IMR-90 (cell line): ENCODE measurements at regions not wholly inside any gene's neighbourhood (a gene's known extent, or its start where the extent isn't known, plus 50 kb on each side); places are given as distances from the start of the nearest gene placed in this dataset.

ENCODE experiments used
- ATAC-seq: fragments of 200-7000 bp; cut with Tn5 transposase; 2 replicates; pipeline ENCODE4 v1.9.1; 2020; ENCODE audit warnings: low read depth, mild to moderate bottlenecking, moderate library complexity
- BruUV-seq: library from RNA; stranded (reverse); fragments of 400-500 nt; replicated peaks from 2 replicates; lab custom pipeline; 2021; lab: Mats Ljungman, UMichigan
- CTCF ChIA-PET: fragments of 300-600 bp; formaldehyde crosslinking; extraction: SDS; loops from one replicate; lab custom pipeline; 2021; ENCODE audit warnings: antibody characterized with exemption; lab: Yijun Ruan, JAX
- POLR2A ChIA-PET: fragments of 300-600 bp; sonication (Branson Sonifier 250); formaldehyde crosslinking; loops from one replicate; lab custom pipeline; 2022; ENCODE audit warnings: antibody characterized with exemption; ENCODE audit not compliant: unreplicated experiment; lab: Charles Lee
- DNase-seq: peaks from one replicate; pipeline ENCODE4 v3.0.0; 2013
- H2AFZ ChIP-seq: replicated peaks from 2 replicates; pipeline ENCODE3; 2013; ENCODE audit warnings: low read length, mild to moderate bottlenecking; ENCODE audit not compliant: poor library complexity
- H2AK5ac ChIP-seq: 2 replicates; pipeline ENCODE4 v1.6.1; 2013; ENCODE audit warnings: low read depth, low read length, inconsistent platforms
- H2AK9ac ChIP-seq: replicated peaks from 2 replicates; pipeline ENCODE3; 2013; ENCODE audit warnings: mild to moderate bottlenecking, low read depth, low read length, moderate library complexity; ENCODE audit not compliant: poor library complexity
- H2BK120ac ChIP-seq: 2 replicates; pipeline ENCODE4 v1.6.1; 2013; ENCODE audit warnings: low read depth, low read length, inconsistent platforms
- H2BK15ac ChIP-seq: 3 replicates; pipeline ENCODE4 v1.6.1; 2013; ENCODE audit warnings: low read depth, low read length, inconsistent platforms
- H2BK20ac ChIP-seq: 2 replicates; pipeline ENCODE4 v1.6.1; 2013; ENCODE audit warnings: low read depth, mild to moderate bottlenecking, inconsistent platforms, low read length, moderate library complexity
- H2BK5ac ChIP-seq: 2 replicates; pipeline ENCODE4 v1.6.1; 2013; ENCODE audit warnings: mild to moderate bottlenecking, low read depth, low read length, inconsistent platforms; ENCODE audit not compliant: poor library complexity, severe bottlenecking
- H3K14ac ChIP-seq: replicated peaks from 2 replicates; pipeline ENCODE4 v1.6.1; 2013; ENCODE audit warnings: low read depth, low read length, inconsistent platforms
- H3K18ac ChIP-seq: 2 replicates; pipeline ENCODE4 v1.6.1; 2013; ENCODE audit warnings: low read depth, low read length, control low read depth
- H3K23ac ChIP-seq: 2 replicates; pipeline ENCODE4 v1.6.1; 2013; ENCODE audit warnings: low read depth, low read length, inconsistent platforms
- H3K27ac ChIP-seq: 2 replicates; pipeline ENCODE4 v1.5.1; 2013; ENCODE audit warnings: mild to moderate bottlenecking, control low read depth, low read length; ENCODE audit not compliant: insufficient read depth
- H3K27me3 ChIP-seq: 2 replicates; pipeline ENCODE4 v1.6.1; 2013; ENCODE audit warnings: low read length; ENCODE audit not compliant: control insufficient read depth, insufficient read depth
- H3K36me3 ChIP-seq: 2 replicates; pipeline ENCODE4 v1.6.1; 2013; ENCODE audit warnings: low read length, mixed read lengths; ENCODE audit not compliant: control insufficient read depth, insufficient read depth
- H3K4ac ChIP-seq: 2 replicates; pipeline ENCODE4 v1.6.1; 2013; ENCODE audit warnings: low read depth, low read length, inconsistent platforms
- H3K4me1 ChIP-seq: 2 replicates; pipeline ENCODE4 v1.6.1; 2013; ENCODE audit warnings: low read length, mixed read lengths; ENCODE audit not compliant: control insufficient read depth, insufficient read depth
- H3K4me2 ChIP-seq: 2 replicates; pipeline ENCODE4 v1.6.1; 2013; ENCODE audit warnings: low read depth, mild to moderate bottlenecking, control low read depth, low read length, moderate library complexity
- H3K4me3 ChIP-seq: 2 replicates; pipeline ENCODE4 v1.5.1; 2013; ENCODE audit warnings: low read depth, mild to moderate bottlenecking, control low read depth, low read length, moderate library complexity; ENCODE audit not compliant: insufficient read depth
- H3K56ac ChIP-seq: 2 replicates; pipeline ENCODE4 v1.6.1; 2013; ENCODE audit warnings: low read length, inconsistent platforms; ENCODE audit not compliant: insufficient read depth; ENCODE audit errors: extremely low read depth
- H3K79me1 ChIP-seq, 2 experiments: 2 replicates each; pipeline ENCODE4 v1.6.1; 2013; ENCODE audit warnings: low read length in 2 of 2, inconsistent platforms in 1 of 2, low read depth in 1 of 2
- H3K9ac ChIP-seq: 2 replicates; pipeline ENCODE4 v1.6.1; 2013; ENCODE audit warnings: low read depth, low read length, control low read depth
- H3K9me1 ChIP-seq: 2 replicates; pipeline ENCODE4 v1.6.1; 2013; ENCODE audit warnings: low read length, inconsistent platforms; ENCODE audit not compliant: insufficient read depth
- H3K9me3 ChIP-seq: 2 replicates; pipeline ENCODE4 v1.6.1; 2013; ENCODE audit warnings: low read length; ENCODE audit not compliant: control insufficient read depth, insufficient read depth
- H4K20me1 ChIP-seq: 2 replicates; pipeline ENCODE4 v1.6.1; 2013; ENCODE audit warnings: low read length, inconsistent platforms; ENCODE audit not compliant: insufficient read depth
- H4K5ac ChIP-seq: 2 replicates; pipeline ENCODE4 v1.6.1; 2013; ENCODE audit warnings: mild to moderate bottlenecking, low read depth, low read length, control low read depth
- H4K8ac ChIP-seq, 2 experiments: 2 replicates each; pipeline ENCODE4 v1.6.1; 2013; ENCODE audit warnings: low read depth in 2 of 2, low read length in 2 of 2, control low read depth in 1 of 2, inconsistent platforms in 1 of 2
- H4K91ac ChIP-seq: 2 replicates; pipeline ENCODE4 v1.6.1; 2013; ENCODE audit warnings: low read depth, low read length, inconsistent platforms; ENCODE audit not compliant: insufficient read depth
- MXI1 ChIP-seq: IDR thresholded peaks from 2 replicates; pipeline ENCODE4 v1.6.1; 2012; ENCODE audit warnings: low read depth, mild to moderate bottlenecking, low read length, moderate library complexity, borderline replicate concordance
- NFE2L2 ChIP-seq: fragments of 150-350 bp; IDR thresholded peaks from 2 replicates; pipeline ENCODE4 v1.6.1; 2016; ENCODE audit warnings: low read depth, mild to moderate bottlenecking, low read length
- WGBS, 2 experiments: methylation state at CpG; one replicate each; pipeline versions ENCODE4 v1.1.5 to v1.1.7; 2013; ENCODE audit warnings: missing lambda C conversion rate in 2 of 2; ENCODE audit not compliant: insufficient read length in 1 of 2; ENCODE audit errors: extremely low coverage in 2 of 2; 5-methylcytosine and 5-hydroxymethylcytosine counted together
- dilution Hi-C: fragments of 300-500 bp; cut with HindIII; formaldehyde crosslinking; loops from one replicate; pipeline ENCODE4 v1.14.3; 2018; ENCODE audit warnings: low sequenced_read_pairs; ENCODE audit not compliant: unreplicated experiment
- in situ Hi-C: fragments of 300-500 bp; cut with MboI; formaldehyde crosslinking; loops from 3 replicates; pipeline ENCODE4 v1.14.3; 2019; ENCODE audit warnings: low sequenced_read_pairs, inconsistent platforms, mixed read lengths
- intact Hi-C: fragments of 100-400 bp; cut with micrococcal nuclease; formaldehyde crosslinking; loops from 2 replicates; pipeline ENCODE4 v1.10.0; 2022

GRCh38 chr2:83851066-83851465 is 608.0 kb downstream of the SUCLG1 start:
- Histone ChIP-seq H4K8ac (no peak overlapping the region), H2BK120ac (no peak overlapping the region), H3K27me3 (no peaks in the 10 kb centered on the region), H3K18ac (no peak overlapping the region), H3K4ac (no peak overlapping the region), H2AK9ac (no peak overlapping the region), H3K36me3 (no peaks in the 10 kb centered on the region), H3K14ac (no peak overlapping the region), H2AK5ac (no peak overlapping the region), H3K9me3 (no peaks in the 10 kb centered on the region), H2BK5ac (no peak overlapping the region), H3K56ac (no peak overlapping the region), H3K4me1 (no peaks in the 10 kb centered on the region), H2BK20ac (no peak overlapping the region), H4K5ac (no peak overlapping the region), H3K27ac (no peak overlapping the region), H3K23ac (no peak overlapping the region), H3K9ac (no peak overlapping the region), H3K79me1 (no peaks in the 10 kb centered on the region), H2AFZ (no peak overlapping the region), H4K91ac (no peak overlapping the region), H2BK15ac (no peak overlapping the region), H4K20me1 (no peaks in the 10 kb centered on the region), H3K9me1 (no peaks in the 10 kb centered on the region), H3K4me2 (no peak overlapping the region), H3K4me3 (no peak overlapping the region)
- POLR2A ChIA-PET: no interaction called here
- in situ Hi-C loops: no loop called here
- DNase-seq (no peak), ATAC-seq (no peak)
- dilution Hi-C loops: no loop called here
- WGBS, 2 experiments: 71% methylated on average over 1 of the region's 5 CpGs; no CpG with 5 or more reads in 1 of the 2 experiments
- intact Hi-C loops: no loop called here
- no TSS peak for BruUV-seq
- CTCF ChIA-PET: no interaction called here
- TF ChIP-seq MXI1 (no peak), NFE2L2 (no peak)
